Neural cell (in vitro differentiated cells): ENCODE measurements at regions not wholly inside any gene's neighbourhood (a gene's known extent, or its start where the extent isn't known, plus 50 kb on each side); places are given as distances from the start of the nearest gene placed in this dataset.
"Not testable (repeated sequence)": the region's sequence is repeated elsewhere in the genome, so short reads cannot be mapped to it uniquely, and the experiment has no call there.

Source experiments
- H2AFZ ChIP-seq: fragments of 200-600, 300-800 bp; sonication (generic), shearing (Covaris generic); 2 replicates; pipeline ENCODE4 v1.6.0; 2014; ENCODE audit warnings: low read depth, mild to moderate bottlenecking, antibody characterized with exemption, low read length, moderate library complexity
- H3F3A ChIP-seq: fragments of 200-600 bp; shearing (Covaris generic); 2 replicates; pipeline ENCODE4 v1.6.1; 2016; ENCODE audit warnings: mild to moderate bottlenecking, moderate library complexity, mixed read lengths, antibody characterized with exemption, low read length; ENCODE audit not compliant: insufficient read depth, poor library complexity, severe bottlenecking
- H3K27ac ChIP-seq: fragments of 200-600, 300-800 bp; sonication (generic), shearing (Covaris generic); 2 replicates; pipeline ENCODE4 v1.5.1; 2014; ENCODE audit warnings: mild to moderate bottlenecking, low read length, moderate library complexity
- H3K27me3 ChIP-seq: fragments of 300-800, 200-600 bp; sonication (generic), shearing (Covaris generic); 2 replicates; pipeline ENCODE4 v1.6.0; 2014; ENCODE audit warnings: mild to moderate bottlenecking, low read depth, low read length, moderate library complexity; ENCODE audit not compliant: insufficient read depth
- H3K36me3 ChIP-seq: fragments of 300-800, 200-600 bp; sonication (generic), shearing (Covaris generic); 2 replicates; pipeline ENCODE4 v1.5.1; 2014; ENCODE audit warnings: mild to moderate bottlenecking, antibody characterized with exemption, low read length, moderate library complexity; ENCODE audit not compliant: insufficient read depth
- H3K4me2 ChIP-seq: fragments of 300-800, 200-600 bp; sonication (generic), shearing (Covaris generic); 2 replicates; pipeline ENCODE4 v1.6.0; 2014; ENCODE audit warnings: mild to moderate bottlenecking, low read length
- H3K4me3 ChIP-seq: fragments of 300-800, 200-600 bp; sonication (generic), shearing (Covaris generic); 2 replicates; pipeline ENCODE4 v1.5.1; 2014; ENCODE audit warnings: mild to moderate bottlenecking, low read length, moderate library complexity
- H3K79me2 ChIP-seq: fragments of 200-600 bp; shearing (Covaris generic); replicated peaks from 2 replicates; pipeline ENCODE4 v1.6.0; 2014; ENCODE audit warnings: mild to moderate bottlenecking, low read length, moderate library complexity; ENCODE audit not compliant: insufficient read depth
- H3K9ac ChIP-seq: fragments of 300-800, 200-600 bp; sonication (generic), shearing (Covaris generic); 2 replicates; pipeline ENCODE4 v1.6.1; 2016; ENCODE audit warnings: mild to moderate bottlenecking, low read length, mixed read lengths
- H3K9me2 ChIP-seq: fragments of 200-600 bp; shearing (Covaris generic); 2 replicates; pipeline ENCODE4 v1.6.1; 2016; ENCODE audit warnings: mild to moderate bottlenecking, low read length, mixed read lengths; ENCODE audit not compliant: insufficient read depth
- H3K9me3 ChIP-seq: fragments of 200-600, 300-800 bp; sonication (generic), shearing (Covaris generic); 2 replicates; pipeline ENCODE4 v1.6.1; 2016; ENCODE audit warnings: mild to moderate bottlenecking, mixed run types, low read length, moderate library complexity, mixed read lengths
- H4K20me1 ChIP-seq: fragments of 200-600 bp; shearing (Covaris generic); 2 replicates; pipeline ENCODE4 v1.6.1; 2016; ENCODE audit warnings: mild to moderate bottlenecking, mixed run types; ENCODE audit not compliant: insufficient read depth
- EP300 ChIP-seq: fragments of 450-650 bp; conservative IDR thresholded peaks from 2 replicates; pipeline ENCODE4 v1.6.1; 2014; ENCODE audit warnings: antibody characterized with exemption, mild to moderate bottlenecking, moderate library complexity; ENCODE audit not compliant: poor library complexity, severe bottlenecking
- EZH2 ChIP-seq: fragments of 200-600, 300-800 bp; shearing (Covaris generic), sonication (generic); IDR thresholded peaks from 2 replicates; pipeline ENCODE4 v1.6.1; 2014; ENCODE audit warnings: antibody characterized with exemption, low read length, borderline replicate concordance, mild to moderate bottlenecking; ENCODE audit not compliant: insufficient read depth, poor library complexity, severe bottlenecking
- MXI1 ChIP-seq: fragments of 450-650 bp; conservative IDR thresholded peaks from 2 replicates; pipeline ENCODE4 v1.6.1; 2014; ENCODE audit warnings: antibody characterized with exemption, mild to moderate bottlenecking; ENCODE audit not compliant: poor library complexity, severe bottlenecking
- POLR2AphosphoS5 ChIP-seq: IDR thresholded peaks from 2 replicates; pipeline ENCODE4 v1.6.1; 2012
- RAD21 ChIP-seq: fragments of 450-650 bp; conservative IDR thresholded peaks from 2 replicates; pipeline ENCODE4 v1.6.1; 2014; ENCODE audit warnings: antibody characterized with exemption, mild to moderate bottlenecking, moderate library complexity
- SMC3 ChIP-seq: fragments of 450-650 bp; conservative IDR thresholded peaks from 2 replicates; pipeline ENCODE4 v1.6.1; 2014; ENCODE audit warnings: antibody characterized with exemption, mild to moderate bottlenecking, moderate library complexity; ENCODE audit not compliant: poor library complexity
- TAF1 ChIP-seq: IDR thresholded peaks from 2 replicates; pipeline ENCODE4 v1.6.1; 2012; ENCODE audit warnings: low read depth
- TF ChIP-seq, protein P1 (sequence below): fragments of 450-650 bp; IDR thresholded peaks from 2 replicates; pipeline ENCODE4 v1.5.1; 2014; ENCODE audit warnings: antibody characterized with exemption, mild to moderate bottlenecking, moderate library complexity; ENCODE audit not compliant: poor library complexity, severe bottlenecking
- TF ChIP-seq, protein P2 (sequence below): IDR thresholded peaks from 2 replicates; pipeline ENCODE4 v1.6.1; 2012; ENCODE audit warnings: borderline replicate concordance

DNA sequence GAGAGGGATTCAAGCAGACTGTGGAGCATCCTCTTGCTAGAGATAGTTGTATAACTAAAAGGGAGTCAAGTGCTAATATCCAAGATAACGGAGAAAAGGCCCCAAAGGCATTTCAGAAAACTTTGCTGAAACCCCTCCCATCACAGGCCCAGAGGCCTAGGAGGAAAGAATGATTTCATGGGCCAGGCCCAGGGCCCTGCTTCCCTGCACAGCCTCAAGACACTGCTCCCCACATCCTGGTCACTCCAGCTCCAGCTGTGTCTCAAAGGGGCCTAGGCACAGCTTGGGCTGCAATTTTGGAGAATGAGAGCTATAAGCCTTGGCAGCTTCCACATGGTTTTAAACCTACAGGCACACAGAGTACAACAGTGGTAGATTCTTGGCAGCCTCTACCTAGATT is 85.6 kb downstream of the OR13A1 start:
- Histone ChIP-seq H3K4me2 (no peak overlapping the region), H3K27me3 (no peaks in the 10 kb centered on the region), H3K9me2 (no peaks in the 10 kb centered on the region), H3K9me3 (peaks cover 6% of the 10 kb centered on the region), H3F3A (no peaks in the 10 kb centered on the region), H4K20me1 (no peaks in the 10 kb centered on the region), H2AFZ (no peak overlapping the region), H3K36me3 (no peaks in the 10 kb centered on the region), H3K9ac (no peak overlapping the region), H3K4me3 (no peak overlapping the region), H3K27ac (no peak overlapping the region), H3K79me2 (no peaks in the 10 kb centered on the region)
- TF ChIP-seq MXI1 (no peak), EP300 (no peak), TAF1 (no peak), RAD21 (no peak), SMC3 (no peak), EZH2 (no peak), POLR2AphosphoS5 (no peak)
- TF ChIP-seq, protein P1, sequence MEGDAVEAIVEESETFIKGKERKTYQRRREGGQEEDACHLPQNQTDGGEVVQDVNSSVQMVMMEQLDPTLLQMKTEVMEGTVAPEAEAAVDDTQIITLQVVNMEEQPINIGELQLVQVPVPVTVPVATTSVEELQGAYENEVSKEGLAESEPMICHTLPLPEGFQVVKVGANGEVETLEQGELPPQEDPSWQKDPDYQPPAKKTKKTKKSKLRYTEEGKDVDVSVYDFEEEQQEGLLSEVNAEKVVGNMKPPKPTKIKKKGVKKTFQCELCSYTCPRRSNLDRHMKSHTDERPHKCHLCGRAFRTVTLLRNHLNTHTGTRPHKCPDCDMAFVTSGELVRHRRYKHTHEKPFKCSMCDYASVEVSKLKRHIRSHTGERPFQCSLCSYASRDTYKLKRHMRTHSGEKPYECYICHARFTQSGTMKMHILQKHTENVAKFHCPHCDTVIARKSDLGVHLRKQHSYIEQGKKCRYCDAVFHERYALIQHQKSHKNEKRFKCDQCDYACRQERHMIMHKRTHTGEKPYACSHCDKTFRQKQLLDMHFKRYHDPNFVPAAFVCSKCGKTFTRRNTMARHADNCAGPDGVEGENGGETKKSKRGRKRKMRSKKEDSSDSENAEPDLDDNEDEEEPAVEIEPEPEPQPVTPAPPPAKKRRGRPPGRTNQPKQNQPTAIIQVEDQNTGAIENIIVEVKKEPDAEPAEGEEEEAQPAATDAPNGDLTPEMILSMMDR: no peak
- TF ChIP-seq, protein P2, sequence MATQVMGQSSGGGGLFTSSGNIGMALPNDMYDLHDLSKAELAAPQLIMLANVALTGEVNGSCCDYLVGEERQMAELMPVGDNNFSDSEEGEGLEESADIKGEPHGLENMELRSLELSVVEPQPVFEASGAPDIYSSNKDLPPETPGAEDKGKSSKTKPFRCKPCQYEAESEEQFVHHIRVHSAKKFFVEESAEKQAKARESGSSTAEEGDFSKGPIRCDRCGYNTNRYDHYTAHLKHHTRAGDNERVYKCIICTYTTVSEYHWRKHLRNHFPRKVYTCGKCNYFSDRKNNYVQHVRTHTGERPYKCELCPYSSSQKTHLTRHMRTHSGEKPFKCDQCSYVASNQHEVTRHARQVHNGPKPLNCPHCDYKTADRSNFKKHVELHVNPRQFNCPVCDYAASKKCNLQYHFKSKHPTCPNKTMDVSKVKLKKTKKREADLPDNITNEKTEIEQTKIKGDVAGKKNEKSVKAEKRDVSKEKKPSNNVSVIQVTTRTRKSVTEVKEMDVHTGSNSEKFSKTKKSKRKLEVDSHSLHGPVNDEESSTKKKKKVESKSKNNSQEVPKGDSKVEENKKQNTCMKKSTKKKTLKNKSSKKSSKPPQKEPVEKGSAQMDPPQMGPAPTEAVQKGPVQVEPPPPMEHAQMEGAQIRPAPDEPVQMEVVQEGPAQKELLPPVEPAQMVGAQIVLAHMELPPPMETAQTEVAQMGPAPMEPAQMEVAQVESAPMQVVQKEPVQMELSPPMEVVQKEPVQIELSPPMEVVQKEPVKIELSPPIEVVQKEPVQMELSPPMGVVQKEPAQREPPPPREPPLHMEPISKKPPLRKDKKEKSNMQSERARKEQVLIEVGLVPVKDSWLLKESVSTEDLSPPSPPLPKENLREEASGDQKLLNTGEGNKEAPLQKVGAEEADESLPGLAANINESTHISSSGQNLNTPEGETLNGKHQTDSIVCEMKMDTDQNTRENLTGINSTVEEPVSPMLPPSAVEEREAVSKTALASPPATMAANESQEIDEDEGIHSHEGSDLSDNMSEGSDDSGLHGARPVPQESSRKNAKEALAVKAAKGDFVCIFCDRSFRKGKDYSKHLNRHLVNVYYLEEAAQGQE: no peak

DNA sequence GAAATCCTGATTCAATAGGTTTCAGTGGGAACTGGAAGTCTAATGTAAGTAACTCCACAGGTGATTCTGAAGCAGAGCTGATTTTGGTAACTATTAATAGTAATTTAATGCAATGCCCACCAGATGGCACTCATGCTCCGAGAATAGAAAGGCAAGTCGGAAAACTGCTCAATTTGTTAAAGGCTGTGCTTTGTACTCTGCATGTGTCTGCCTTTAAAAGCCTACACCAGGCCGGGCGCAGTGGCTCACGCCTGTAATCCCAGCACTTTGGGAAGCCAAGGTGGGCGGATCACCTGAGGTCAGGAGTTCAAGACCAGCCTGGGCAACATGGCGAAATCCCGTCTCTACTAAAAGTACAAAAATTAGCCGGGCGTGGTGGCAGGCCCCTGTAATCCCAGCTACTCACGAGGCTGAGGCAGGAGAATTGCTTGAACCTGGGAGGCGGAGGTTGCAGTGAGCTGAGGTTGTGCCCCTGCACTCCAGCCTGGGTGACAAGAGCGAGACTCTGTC is 80.1 kb downstream of the OR13A1 start:
- TF ChIP-seq SMC3: peak; percentile 89
- peak; percentile 86 for TF ChIP-seq RAD21
- TF ChIP-seq, protein P1: peak; percentile 84
- H2AFZ ChIP-seq, H3K27me3 ChIP-seq, H3K9me2 ChIP-seq, H3K36me3 ChIP-seq, H3K79me2 ChIP-seq, H3K27ac ChIP-seq, H3K9ac ChIP-seq, H3F3A ChIP-seq, H4K20me1 ChIP-seq, H3K4me2 ChIP-seq, H3K4me3 ChIP-seq, H3K9me3 ChIP-seq: not testable (repeated sequence)
